GM19238 (cell line): ENCODE measurements at regions not wholly inside any gene's neighbourhood (a gene's known extent, or its start where the extent isn't known, plus 50 kb on each side); places are given as distances from the start of the nearest gene placed in this dataset.

Source experiments
- DNase-seq: peaks from one replicate; pipeline ENCODE4 v3.0.0; 2011; ENCODE audit warnings: low spot score; ENCODE audit not compliant: insufficient read length

GRCh38 chr4:129167640-129168260, 71.8 kb downstream of the C4orf33 start:
- no peak for DNase-seq

GRCh38 chr4:129172181-129172580, 76.2 kb downstream of the C4orf33 start:
- no peak for DNase-seq

GRCh38 chr4:129176864-129177263, 80.9 kb downstream of the C4orf33 start:
- no peak for DNase-seq

DNA sequence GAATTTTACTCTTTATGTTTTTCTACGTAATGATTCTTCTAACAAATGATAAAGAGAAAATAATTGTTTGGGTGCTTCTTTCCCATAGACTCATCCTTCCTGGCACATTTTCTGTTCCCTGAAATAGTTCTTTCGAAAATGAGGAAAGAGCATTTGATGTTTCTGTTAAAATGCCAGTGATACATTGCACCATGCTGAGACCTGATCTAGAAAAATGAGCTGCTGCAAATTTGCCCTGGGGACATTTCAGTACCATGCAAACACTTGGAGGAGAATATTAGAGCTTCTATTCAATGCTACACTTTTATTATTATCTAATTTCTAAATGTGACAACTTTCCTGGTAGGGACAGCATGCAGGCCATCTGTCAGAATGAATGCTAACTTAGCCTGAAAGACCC, 83.3 kb downstream of the C4orf33 start:
- DNase-seq = no peak

DNA sequence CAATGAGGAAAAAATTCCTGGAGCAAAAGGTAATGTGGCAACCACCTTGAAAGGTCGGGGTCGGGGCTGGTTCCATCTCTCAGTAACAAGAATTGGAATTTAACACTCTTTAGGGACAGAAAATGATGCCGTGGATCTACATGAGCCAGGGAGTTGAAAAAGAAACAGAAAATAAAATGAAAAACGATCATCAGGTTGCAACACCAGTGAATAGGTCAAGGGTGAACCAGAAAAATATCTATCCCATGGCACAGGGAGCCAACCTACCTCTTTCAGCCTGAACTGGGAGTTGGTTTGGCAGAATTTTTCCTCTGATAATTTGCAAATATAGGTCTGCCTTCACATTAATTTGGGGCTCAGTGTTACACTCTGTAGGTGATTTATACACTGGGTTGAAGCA, 93.7 kb downstream of the C4orf33 start:
- no peak for DNase-seq

- no peak for DNase-seq
Measured at GRCh38 chr4:129193357-129194100, 97.6 kb downstream of the C4orf33 start.

DNA sequence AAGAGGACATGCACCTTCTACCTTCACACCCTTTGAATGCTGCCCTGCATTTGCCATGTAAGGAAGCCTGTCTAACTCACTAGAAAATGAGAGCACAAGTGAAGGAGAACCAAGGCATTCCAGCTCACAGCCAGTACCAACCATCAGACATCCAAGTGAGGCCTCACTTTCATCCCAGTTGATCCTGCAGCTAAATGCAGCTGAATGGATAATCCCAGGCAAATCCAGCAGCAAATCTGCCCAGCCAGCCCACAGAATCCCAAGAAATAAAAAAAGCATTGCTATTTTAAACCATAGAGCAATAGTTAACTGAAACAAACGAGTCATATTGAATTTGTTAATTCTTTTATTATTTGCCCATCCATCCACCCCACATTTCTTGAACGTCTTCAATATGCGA, 112.5 kb downstream of the C4orf33 start:
- DNase-seq = no peak

GRCh38 chr4:129213692-129214091, 117.7 kb downstream of the C4orf33 start:
- no peak for DNase-seq

GRCh38 chr4:129218360-129218759, 122.4 kb downstream of the C4orf33 start:
- no peak for DNase-seq

DNA sequence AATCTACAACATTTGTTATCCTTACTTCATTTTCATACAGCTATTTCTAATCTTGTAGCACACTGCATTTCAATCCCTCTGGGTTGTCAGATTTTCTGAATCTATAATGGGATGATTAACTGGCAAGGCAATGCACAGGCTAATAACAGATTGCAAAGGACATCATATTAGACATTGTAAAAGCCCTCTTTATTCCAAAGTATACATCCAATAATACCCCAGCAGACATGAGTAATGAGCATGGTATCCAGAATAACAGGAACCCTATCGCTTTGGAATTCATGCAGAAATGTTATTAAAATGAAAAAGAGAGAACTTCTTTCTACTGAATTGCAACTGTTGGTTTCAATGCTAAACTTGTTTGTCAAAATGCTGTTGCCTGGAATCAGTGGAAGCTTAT, 122.9 kb downstream of the C4orf33 start:
- no peak for DNase-seq

GRCh38 chr4:129220254-129220653, 124.3 kb downstream of the C4orf33 start:
- no peak for DNase-seq

GRCh38 chr4:129223945-129224344, 128.0 kb downstream of the C4orf33 start:
- no peak for DNase-seq

DNA sequence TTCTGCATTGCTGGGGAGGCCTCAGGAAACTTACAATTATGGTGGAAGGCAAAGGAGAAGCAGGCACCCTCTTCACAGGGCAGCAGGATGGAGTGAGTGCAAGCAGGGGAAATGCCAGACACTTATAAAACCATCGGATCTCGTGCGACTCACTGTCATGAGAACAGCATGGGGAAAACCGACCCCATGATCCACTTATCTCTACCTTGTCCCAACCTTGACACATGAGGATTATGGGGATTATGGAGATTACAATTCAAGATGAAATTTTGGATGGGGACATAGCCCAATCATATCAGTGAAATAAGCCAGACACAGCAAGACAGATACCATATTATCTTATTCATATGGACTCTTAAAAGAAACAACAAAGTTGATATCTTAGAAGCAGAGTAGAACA, 134.9 kb downstream of the C4orf33 start:
- no peak for DNase-seq

- DNase-seq = no peak
Measured at GRCh38 chr4:129231945-129232588, 136.1 kb downstream of the C4orf33 start.

- DNase-seq = no peak
Measured at GRCh38 chr4:129232589-129233337, 136.8 kb downstream of the C4orf33 start.

DNA sequence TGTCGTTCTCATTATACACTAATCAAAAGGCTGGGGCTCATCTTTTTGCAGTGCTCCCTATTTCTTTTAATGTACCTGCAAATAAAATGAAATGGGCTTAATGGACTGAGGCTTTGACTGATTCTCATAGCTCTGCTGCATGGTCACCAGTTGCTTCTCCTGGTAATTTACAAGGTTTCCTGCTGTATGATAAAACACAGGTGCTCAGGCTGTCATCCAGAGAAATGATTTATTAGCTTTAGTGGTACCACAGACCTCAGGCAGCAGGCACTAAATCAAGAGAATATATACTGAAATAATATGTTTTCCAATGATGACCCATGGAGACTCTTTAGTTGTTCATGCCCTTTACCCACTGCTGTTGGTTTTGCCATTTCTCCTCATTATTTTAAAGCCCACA, 137.7 kb downstream of the C4orf33 start:
- DNase-seq = no peak

GRCh38 chr4:129236351-129236750, 140.4 kb downstream of the C4orf33 start:
- no peak for DNase-seq

DNA sequence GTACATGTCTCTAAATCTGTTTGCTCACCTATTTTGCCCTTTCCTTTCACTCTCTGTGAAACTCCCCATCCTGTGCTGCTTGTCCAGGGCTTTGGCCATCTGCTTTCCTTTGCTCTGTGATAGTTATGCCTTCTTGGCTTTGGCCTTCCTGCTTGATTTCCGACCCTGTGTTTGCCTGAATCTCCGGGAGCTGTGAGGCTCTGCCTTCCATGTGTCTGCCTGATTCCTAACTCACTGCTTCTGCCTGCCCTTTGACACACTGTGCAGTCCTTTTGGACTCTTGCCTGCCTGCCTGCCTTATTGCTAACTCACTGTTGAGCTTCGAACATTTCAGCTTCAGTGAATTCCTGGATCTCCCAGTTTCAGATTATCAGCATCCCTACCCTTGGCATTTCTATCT, 143.1 kb downstream of the C4orf33 start:
- DNase-seq = no peak

DNA sequence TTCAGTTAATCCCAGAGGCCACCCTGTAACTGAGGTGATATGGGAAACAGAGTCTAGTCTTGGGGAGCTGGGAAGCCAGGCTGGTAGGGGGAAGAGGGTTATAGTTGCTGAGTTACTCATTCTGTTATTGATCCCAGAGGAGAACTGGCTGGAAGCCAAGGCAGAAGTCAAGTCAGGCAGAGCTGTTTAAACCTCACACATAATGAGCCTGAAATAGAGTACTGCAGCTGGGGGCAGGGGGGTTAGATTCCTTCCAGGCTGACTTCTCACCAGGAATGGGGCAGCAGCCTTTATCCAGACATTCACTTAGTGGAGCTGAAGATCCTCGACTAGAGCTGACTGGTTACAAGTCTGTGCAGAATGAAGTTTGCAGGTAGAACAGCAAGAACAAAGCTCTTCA, 144.9 kb downstream of the C4orf33 start:
- DNase-seq = no peak

GRCh38 chr4:129246145-129246544, 150.2 kb downstream of the C4orf33 start:
- no peak for DNase-seq

- DNase-seq = no peak
Measured at GRCh38 chr4:129246910-129247461, 151.0 kb downstream of the C4orf33 start.

- no peak for DNase-seq
Measured at GRCh38 chr4:129248621-129249020, 152.7 kb downstream of the C4orf33 start.
